Pons (tissue), 1 donor: ENCODE measurements at regions not wholly inside any gene's neighbourhood (a gene's known extent, or its start where the extent isn't known, plus 50 kb on each side); places are given as distances from the start of the nearest gene placed in this dataset.

Experiments used
- DNase-seq: peaks from one replicate; pipeline ENCODE4 v3.0.0-alpha.2; 2016; ENCODE audit warnings: low spot score

GRCh38 chr5:74288448-74289108 is 351.9 kb downstream of the ENC1 start:
- no peak for DNase-seq

GRCh38 chr5:74288038-74288437 is 352.5 kb downstream of the ENC1 start:
- DNase-seq = no peak

GRCh38 chr5:74286734-74287695 is 353.5 kb downstream of the ENC1 start:
- DNase-seq = no peak

GRCh38 chr5:74285675-74286280 is 354.8 kb downstream of the ENC1 start:
- DNase-seq = no peak

- DNase-seq = no peak
These were observed 358.0 kb downstream of the ENC1 start for GRCh38 chr5:74282490-74282889.

GRCh38 chr5:74281166-74281565 is 359.4 kb downstream of the ENC1 start:
- DNase-seq = no peak

GRCh38 chr5:74280306-74280705 is 360.2 kb downstream of the ENC1 start:
- no peak for DNase-seq

GRCh38 chr5:74279244-74279643 is 361.3 kb downstream of the ENC1 start:
- no peak for DNase-seq

- DNase-seq = no peak
These were observed 363.1 kb downstream of the ENC1 start for GRCh38 chr5:74277418-74277817.

- DNase-seq = no peak
These were observed 365.1 kb downstream of the ENC1 start for GRCh38 chr5:74275171-74275992.

GRCh38 chr5:74274326-74274725 is 366.2 kb downstream of the ENC1 start:
- no peak for DNase-seq

GRCh38 chr5:74272831-74273451 is 367.6 kb downstream of the ENC1 start:
- DNase-seq = no peak

GRCh38 chr5:74272024-74272775 is 368.3 kb downstream of the ENC1 start:
- no peak for DNase-seq

- no peak for DNase-seq
These were observed 372.2 kb downstream of the ENC1 start for GRCh38 chr5:74268297-74268696.

GRCh38 chr5:74266836-74267235 is 373.7 kb downstream of the ENC1 start:
- DNase-seq = no peak

- DNase-seq = no peak
These were observed 374.4 kb downstream of the ENC1 start for GRCh38 chr5:74266132-74266531.

- no peak for DNase-seq
These were observed 377.9 kb downstream of the ENC1 start for GRCh38 chr5:74262544-74263207.

GRCh38 chr5:74261866-74262265 is 378.7 kb downstream of the ENC1 start:
- no peak for DNase-seq

GRCh38 chr5:74261421-74261820 is 379.1 kb downstream of the ENC1 start:
- DNase-seq = no peak

GRCh38 chr5:74259572-74259971 is 381.0 kb downstream of the ENC1 start:
- no peak for DNase-seq
